NCI-H1930 (cell line): ENCODE measurements at regions not wholly inside any gene's neighbourhood (a gene's known extent, or its start where the extent isn't known, plus 50 kb on each side); places are given as distances from the start of the nearest gene placed in this dataset.

Experiments used
- DNase-seq, 2 experiments: peaks; one replicate each; lab custom pipeline; 2025; lab: John Stamatoyannopoulos, UW

DNA sequence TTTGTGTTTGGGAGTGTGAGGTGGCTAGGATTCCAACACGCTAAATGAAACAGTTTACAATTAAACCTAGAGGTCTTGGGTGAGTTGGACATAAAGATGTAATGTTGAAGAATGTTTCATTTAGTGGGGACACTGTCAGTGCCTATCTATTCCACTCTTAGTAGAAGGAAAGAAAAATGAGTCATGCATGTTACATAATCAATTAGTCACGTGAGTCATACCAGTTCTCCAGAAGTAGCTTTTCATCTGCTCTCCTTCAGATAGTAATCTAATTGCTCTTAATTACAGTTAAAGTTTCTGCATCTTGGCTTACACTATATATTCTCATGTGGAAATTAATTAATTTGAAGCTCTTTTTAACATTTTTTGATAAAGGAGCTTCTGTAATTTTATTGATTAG, 115.7 kb upstream of the P2RY1 start:
- no peak for DNase-seq

DNA sequence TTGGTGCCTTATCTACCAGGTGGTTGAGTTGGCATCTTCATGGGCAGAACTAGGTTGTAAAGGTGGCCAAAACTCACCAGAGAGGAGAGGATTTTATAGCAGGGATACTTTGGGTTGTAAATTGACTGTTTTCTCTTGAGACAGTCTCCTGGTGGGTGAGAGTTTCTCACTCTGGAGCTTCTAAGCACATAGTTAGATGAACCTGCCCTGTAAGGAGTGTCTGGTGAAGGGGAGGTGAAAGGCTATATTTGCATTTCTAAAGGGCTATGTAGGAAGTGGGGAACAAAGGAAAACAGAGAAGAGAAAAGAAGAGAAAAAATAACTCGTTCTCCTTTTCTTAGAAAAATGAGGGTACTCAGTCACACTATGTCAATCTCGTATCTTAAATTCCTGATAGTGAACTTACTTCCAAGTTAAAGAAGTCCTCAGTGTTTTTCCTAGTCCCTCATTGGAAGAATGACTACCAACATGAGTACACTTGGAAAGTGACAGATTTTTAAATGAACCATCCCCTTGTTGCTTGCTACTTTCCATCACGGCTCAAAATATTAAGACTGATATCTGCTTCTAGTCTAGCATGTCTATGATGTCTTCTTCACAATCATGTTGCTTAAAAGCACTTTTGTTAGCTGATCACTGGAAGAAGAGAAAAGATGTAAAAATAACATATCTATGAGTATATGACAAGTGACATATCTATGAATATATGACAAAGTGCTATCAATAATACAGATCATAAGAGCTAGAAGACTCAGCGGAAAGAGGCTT, 113.8 kb upstream of the P2RY1 start:
- no peak for DNase-seq

DNA sequence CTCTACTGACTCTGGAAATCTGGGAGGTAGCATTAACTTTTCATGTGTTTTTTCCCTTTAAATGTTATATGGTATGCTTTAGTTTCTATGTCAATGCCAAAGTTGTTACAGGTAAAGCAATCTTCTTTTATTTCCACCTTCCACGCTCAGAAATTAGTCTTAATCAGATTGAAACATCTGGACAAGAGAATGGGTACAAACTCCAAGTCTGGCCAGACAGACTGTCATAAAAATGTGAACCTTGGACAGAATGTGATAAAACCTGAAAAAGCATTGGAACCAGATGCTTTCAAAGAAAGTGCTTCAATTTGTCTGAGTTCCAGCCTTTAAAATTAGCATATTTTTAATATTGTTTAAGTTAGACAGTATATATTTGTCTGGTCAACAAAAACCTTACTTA, 110.7 kb upstream of the P2RY1 start:
- no peak for DNase-seq

DNA sequence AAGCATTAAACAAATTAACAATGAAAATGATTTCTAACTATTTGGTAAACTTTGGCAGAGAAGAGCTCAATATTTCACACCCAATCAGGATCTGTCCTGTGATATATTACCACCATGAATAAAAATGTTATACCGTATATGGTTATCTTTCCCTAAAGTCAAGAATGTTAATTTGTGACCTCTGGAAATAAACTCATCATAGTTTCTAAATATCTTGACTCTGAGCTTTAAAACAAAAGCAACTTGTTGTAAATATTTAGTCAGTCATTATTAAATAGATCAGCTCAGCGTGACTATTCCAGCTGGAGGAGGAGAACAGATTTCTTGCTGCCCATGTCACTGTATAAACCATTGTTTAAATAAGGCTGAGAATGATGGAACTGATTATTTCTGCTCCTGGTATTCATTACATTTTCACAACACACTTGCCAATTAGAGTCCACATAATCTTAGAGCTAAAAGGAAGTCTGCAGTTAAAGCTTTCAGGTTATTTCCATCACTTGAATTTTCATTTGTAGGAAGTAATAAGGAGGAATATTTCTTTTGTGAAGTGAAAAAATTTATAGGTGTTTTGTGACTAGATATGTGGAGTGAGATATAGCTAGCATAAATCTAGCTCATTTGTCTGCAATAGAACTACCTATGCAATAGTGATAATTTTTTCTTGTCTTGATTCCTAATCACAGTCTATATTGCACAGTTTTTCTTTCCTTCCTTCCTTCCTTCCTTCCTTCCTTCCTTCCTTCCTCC, 106.5 kb upstream of the P2RY1 start:
- no peak for DNase-seq

DNA sequence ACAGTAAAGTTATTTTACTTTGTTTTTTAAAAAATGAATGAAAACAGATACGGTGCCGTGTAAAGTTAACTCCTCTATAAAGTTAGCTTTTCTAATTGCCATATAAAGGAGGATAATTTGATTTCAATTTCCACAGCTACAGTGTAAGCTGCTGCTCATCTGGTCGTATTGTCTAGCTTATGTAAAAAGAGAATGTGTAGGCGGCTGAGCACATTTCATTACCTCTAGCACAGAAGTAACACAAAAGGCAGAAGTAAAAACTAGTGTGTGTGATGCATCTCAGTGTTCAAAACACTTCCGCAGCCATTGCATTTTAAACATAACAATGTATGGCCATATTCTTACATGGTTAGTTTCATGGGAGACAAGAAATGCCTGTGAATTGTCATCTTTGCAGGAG, 105.0 kb upstream of the P2RY1 start:
- no peak for DNase-seq

DNA sequence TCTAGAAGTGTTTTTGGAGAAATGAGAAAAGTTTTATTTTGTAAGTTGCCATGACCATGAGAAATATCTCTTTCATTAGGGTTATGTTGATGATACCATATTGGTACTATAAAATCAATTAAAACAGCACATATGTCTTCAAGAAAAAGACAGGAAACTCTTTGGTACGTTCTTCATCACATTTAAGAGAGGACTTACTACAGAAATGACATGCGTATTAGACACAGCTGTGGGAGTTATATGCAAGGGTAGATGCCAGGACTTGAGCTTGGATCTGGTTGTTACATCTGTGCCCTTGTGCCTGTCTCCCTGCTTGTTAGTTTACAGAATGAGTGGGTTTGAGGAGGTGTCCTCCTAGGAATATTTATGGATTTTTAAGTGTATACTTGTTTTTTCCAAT, 103.4 kb upstream of the P2RY1 start:
- DNase-seq: no peak

DNA sequence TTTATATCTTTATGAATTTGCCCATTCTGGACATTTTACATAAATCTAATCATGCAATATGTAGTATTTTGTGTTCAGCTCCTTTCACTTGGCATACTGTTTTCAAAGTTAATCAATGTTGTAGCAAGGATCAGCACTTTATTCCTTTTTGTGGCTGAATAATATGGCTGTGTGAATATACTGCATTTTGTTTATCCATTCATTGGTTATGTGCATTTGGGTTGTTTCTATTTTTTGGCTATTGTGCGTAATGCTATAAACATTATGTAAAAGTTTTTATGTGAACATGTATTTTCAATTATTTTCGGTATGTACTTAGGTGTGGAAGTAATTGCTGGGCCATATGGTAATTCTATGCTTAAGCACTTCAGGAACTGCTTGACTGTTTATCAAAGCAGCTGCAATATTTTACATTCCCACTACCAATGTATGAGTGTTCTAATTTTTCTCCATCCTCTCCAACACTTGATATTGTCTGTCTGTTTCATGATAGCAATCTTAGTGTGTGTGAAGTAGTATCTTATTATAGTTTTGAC, 101.3 kb upstream of the P2RY1 start:
- no peak for DNase-seq

DNA sequence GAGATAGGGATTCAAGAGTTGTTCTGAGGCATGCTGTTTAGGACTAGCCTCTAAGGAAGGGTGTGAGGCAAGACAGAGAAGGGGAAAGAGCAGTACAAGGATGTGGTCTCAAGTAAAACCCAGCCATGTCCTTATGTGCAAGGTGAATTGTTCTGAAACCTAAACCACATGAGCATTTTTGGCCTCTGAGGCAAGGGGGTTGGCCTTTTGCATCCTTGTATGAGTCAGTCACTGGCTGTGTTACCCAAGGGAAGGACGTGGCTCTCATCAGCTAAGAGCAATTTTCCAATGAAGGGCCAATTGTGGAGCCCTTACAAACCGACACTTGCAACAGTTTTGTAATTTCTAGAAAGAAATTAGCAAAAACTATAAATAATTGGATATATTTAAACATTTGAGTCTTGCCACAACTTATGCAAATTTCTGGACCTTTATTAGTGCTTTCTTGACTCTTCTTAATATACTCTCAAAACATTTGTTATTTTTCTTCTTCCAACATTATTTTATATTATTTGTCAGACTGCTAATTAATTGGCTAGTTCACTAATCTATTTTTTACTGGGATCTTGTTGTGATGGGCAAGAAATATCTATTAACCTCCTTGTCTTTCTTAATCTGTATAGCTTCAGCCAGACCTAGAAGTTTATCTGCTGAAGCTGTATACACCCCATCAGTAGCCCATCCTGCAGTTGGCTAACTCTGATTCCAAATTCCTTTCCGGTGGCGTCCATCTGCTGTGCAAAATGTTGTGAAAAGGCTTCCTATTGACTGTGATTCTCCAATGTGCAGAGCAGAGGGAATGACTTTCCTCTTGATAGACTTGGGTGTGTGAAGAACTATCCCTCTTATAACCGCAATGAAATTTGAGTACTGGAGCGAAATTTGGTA, 97.7 kb upstream of the P2RY1 start:
- no peak for DNase-seq

DNA sequence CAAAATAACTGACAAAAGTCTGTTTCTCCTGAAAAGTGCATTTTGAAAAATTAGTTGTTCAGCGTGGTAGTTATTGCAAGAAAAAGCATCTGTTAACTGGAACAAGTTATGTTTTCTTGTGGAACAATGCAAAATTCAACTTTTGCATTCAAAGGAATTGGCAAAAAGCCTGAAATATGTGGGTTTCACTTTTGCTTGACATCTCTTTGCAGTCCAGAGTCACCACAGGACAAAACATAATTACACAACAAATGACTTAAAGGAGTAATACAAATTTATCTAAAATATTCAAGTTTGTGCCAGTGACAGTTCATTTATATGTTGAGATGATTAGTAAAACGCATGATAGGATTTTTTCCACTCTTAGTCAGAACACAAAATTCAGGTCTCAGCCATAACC, 96.3 kb upstream of the P2RY1 start:
- DNase-seq: no peak

DNA sequence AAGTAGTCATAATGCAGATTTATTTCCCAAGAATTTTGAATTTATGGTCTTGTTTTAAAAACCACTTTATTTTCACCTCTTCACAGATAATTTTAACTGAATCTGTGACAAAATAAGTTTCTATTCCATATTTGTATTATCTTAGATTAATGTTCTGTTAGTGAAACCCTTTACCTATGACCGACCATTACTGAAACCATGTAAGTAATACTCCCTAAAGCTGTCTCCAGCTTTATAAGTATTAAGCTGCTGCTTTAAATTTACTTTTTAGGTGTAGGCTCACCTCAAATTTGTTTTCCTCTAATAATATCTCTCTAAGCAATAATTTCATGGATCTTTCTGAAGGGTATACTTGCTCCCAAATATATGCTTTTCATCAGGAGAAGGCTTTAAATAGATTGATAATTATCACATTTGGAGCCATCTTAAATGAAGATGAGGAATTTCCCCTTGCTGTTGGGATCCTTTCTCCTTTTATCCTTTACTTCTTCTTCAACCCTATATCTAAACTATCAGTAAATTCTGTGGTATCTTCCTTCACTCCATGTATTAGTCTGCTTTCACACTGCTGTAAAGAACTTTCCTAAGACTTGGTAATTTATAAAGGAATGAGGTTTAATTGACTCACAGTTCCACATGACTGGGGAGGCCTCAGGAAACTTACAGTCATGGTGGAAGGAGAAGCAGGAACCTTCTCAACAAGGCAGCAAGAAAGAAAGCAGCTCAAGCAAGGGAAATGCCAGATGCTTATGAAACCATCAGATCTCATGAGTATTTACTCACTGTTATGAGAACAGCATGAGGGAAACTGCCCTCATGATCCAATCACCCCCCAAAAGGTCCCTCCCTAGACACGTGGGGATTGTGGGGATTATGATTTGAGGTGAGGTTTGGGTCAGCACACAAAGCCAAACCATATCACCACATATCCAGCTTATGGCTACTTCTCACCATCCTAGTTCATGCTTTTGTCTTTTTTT, 92.3 kb upstream of the P2RY1 start:
- no peak for DNase-seq

DNA sequence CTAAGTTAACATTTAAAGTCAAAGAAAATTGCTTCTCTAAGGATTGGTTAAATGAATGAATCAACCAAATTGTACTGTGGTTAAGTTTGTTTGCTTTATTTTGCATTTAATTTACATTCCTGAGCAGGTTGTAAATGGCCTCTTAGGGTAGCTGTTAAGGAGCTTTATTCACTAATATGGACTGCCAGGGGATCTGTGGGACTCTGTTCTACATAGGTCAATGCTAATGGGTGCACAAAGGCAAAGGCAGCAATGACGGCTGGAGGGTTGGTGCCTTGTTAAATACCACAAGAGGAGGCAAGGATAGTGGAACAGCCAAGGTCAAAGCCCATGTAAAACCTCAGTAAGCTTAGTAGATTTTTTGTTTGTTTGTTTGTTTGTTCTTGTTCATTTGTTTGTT, 89.3 kb upstream of the P2RY1 start:
- no peak for DNase-seq

DNA sequence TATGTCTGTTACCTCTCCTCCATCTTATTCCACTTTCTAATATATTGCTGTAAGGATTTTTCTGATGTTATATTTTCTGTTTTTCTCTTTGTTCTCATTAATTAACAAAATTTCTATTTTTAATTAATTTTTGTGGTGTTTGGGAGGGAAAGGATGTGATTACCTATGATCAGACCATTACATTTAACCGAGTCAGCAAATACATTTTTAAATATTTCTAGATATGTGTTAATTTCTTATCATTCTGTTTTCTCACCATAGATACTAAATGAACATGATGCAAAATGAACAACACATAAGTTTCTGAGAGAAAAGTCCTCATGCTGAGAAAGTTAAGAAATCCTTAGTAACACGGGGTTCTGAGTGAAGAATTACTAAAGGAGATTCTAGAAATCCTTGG, 80.6 kb upstream of the P2RY1 start:
- DNase-seq: no peak

DNA sequence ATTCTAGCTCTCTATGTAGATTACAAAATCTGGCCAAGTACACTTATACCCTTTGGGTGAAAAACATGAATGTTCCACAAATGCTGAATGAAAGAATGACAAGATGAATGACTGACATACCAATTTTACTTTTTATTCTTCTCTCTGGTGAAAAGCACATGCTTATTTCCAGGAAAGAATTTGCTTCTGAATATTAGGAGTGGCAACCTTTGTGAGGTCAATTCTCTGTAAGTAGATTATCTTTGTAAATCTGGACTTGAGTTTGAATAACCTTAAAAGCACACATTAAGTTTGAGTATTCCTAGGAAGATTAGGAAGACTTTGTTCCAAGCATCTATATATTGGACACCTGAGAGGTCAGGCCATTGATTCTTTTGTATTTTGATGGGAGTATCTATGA, 78.1 kb upstream of the P2RY1 start:
- DNase-seq: no peak

DNA sequence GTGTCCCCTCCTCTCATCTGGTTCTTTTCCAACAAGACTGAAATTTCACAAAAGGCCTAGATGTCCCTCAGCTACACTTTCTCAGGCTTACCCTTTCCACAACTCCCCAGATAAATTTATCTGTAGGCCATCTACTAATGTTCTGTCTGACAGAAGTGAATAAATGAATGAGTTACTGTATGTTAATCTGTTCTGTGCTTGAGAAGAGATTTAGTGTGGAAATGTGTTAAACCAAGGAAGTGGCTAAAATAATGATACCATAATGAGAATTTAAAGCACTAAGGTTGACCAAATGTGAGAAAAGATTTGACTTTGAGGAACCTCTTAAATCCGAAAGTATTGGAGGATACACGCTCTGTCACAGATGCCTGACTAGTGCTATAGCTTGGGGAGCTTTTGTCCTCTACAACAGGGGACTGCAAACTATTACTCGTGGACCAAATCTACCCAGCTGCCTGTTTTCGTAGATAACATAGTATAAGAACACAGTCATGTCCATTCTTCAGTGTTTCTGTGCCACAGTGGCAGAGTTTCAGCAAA, 74.8 kb upstream of the P2RY1 start:
- no peak for DNase-seq

DNA sequence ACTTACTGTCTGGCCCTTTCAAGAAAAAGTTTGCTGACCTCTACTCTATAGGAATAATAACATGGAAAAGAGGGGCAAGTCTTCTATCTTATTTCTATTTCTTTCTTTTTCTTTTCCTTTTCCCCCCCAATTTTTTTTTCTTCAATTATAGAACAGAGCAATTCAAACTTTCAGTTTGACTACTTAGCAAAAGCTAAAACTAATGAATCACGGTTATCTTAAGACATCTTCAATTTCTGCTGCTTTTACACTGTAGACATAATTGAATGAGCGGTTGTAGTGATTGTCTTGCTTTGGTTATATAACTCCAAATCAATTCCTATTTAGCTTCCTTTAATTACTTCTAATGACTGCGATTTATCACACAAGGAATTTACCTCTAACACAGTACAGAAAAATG, 74.3 kb upstream of the P2RY1 start:
- no peak for DNase-seq

DNA sequence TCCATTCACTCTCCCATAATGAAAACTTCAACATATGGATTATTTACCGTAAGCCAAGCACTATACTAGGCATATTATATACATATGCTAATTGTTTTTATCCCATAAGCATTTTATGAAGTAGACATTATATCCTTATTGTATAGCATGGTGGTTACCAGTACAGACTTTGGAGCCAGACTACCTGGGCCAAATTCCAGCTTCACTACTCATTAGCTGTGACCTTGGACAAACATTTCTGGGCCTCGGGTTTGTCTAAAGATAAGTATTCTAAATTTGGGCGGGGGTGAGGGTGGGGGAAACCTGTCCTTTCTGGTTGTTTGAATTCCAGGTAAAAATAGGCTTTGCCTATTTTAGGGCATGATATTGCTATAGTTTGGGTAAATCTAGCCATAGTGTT, 66.5 kb upstream of the P2RY1 start:
- no peak for DNase-seq

DNA sequence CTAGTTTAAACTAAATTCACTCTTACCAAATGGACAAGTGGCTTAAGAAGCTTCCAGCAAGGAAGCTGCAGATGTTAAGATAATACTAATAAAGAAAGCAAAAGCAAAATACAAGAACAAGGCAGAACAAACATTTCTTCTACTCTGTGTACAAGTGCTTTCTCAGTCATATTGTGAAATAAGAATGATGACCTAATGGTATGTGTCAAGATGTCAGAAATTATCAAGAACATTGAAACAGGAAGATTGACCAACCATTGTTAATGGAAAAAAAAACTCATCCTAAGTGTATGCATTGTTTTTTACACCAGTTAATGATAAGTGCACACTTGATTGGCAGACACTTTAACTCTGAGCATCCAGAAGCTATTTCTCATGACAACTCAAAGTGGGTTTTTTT, 65.4 kb upstream of the P2RY1 start:
- DNase-seq: no peak

DNA sequence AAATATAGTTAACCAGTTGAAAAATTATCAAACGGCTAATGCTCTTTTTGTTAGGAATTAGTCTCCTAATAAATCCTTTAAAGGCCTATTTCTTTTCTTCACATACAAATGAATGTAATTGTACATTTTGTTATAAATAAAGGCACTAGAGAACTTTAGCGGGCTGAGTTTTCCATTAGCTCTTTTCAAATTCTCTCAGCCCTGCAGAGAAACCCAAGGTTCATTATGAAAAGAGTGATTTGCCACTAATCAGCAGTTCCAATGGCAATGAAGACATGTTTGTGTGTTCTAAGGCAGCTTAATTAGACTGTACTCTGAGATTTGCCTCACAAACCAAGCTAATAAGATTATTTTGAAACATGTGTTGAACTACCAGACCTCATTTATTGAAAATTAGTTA, 64.6 kb upstream of the P2RY1 start:
- DNase-seq: no peak

DNA sequence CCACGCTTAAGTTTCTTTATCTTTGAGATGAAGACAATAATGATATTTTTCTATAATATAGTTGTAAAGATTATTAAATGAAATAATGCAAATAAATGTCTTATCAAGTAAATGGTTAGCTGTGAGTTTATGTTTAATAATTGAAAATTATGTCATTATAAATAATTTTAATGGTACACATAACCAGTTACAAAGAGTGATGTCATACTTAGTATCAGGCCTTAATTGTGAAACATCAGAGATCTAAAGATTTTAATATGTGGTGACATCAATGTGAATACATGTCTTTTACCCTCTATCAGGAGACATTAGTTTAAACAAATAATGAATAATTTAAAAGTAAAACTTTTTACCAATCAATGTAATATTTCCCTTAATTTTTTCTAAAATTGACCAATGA, 63.8 kb upstream of the P2RY1 start:
- no peak for DNase-seq

DNA sequence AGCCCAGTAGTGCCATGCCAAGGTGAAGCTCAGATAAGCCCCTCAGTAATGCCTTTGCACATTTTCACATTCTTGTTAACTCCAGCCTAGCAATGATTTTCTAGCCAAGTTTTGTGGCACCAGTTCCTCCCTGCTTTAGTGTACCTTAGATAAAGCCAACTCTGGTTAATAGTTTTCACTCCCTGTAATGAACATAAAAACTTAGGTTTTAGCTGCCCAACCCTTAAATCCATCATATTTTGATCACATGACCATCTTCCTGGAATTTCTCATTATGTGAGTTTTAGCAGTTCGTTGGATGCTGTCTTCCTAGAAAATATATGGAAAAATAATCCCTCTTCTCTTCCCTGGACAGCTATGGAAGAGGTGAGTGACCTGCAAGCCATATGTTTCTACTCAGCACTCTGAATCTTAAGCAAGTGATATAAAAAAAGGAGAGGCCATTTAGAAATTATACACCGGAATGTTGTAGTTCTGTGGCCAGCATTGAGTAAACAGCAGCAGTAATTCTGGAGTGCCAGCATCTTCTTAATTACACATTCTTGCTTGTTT, 62.2 kb upstream of the P2RY1 start:
- DNase-seq: no peak

DNA sequence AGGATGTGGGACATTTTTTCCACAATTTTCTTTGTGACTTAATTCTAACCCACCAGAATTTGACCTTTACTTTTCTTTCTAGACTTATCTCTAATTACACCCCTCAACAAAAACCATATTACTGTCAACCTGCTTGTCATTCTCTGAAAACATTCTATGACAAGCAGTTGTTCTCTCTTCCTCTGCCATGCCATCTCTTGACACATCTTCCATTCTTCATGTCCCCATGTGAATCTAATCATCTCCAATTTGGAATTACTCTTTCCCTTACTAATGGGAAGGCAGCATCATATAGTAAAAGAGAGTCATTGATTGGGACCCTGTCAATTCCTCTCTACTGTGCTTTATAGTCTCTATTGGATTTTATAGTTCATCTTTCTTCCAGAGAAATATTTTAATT, 61.3 kb upstream of the P2RY1 start:
- DNase-seq: no peak
